ENCODE measurements at regions not wholly inside any gene's neighbourhood (a gene's known extent, or its start where the extent isn't known, plus 50 kb on each side); places are given as distances from the start of the nearest gene placed in this dataset.

DNA sequence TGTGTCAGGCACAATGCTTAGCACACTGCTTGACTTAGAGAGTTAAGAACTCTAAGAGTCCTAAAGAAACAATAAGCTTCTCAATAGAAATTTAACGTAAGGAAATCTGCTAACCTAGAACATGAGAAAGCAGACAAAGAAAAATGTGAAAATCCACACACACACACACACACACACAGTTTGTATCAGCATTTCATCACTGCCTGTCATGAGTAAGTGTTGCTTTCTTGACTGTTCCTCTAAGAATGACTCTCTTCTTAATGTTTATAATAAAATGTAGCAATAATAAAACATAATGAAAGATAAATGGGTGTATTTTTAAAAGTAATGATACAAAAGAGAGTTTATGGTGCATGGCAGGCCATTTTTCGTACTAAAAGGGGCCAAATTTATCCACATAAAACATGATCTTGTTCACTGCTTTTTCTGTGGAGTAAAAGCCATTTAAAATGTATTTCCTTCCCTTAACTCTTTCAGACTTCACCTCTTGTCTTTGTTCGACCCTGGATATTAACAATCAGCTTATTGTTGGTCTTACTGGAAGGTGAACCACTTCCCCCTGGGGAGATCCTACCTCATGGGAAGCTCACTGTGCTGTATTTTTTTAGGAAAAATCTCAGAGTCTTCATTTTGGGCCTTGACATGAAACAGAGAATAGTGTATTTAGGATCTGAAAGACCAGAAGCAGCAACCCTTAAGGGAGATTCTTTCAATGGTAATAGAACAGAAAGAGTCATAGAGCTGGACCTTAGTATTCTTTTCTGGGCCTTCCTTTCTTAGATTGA is 107.3 kb upstream of the ANKRD55 start:
- DNase-seq = no peak

DNA sequence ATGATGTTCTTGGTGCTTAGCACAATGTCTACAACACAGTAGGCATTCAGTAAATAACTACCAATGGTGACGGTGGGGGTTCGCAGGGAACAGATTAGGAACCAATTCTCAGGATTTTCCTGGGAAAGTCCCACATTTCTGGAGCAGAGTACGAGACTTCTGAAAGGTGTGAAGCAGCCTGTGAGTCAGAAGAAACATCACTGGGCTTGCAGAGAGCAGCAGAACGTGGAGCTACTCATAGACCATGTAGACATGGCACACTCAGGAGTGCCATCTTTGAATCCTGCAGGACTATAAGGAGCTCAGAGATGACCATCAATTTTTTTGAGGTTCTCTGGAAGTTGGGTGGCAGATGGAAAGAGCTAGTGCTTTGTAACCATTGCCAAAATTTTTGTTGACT is 106.6 kb upstream of the ANKRD55 start:
- DNase-seq = no peak

DNA sequence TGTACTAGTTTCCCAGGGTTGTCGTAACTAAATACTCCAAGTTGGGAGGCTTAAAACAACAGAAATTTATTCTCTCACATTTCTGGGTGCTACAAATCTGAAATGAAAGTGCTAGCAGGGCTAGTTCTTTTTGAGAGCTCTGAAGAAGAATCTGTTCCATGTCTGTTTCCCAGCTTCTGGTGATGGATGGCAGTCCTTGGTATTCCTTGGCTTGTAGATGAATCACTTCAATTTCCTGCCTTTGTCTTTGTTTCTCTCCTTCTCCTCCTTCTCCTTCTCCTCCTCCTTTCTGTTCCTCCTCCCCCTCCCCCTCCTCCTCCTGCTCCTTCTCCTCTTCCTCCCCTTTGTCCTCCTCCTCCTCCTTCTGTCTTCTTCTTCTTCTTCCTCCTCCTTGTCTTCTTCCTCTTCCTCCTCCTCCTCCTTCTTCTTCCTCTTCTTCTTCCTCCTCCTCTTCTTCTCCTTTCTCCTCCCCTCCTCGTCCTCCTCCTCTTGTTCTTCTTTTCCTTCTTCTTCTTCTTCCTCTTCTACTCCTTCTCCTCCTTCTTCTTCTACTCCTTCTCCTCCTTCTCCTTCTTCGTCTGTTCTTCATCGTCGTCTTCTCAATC is 104.7 kb upstream of the ANKRD55 start:
- no peak for DNase-seq

DNA sequence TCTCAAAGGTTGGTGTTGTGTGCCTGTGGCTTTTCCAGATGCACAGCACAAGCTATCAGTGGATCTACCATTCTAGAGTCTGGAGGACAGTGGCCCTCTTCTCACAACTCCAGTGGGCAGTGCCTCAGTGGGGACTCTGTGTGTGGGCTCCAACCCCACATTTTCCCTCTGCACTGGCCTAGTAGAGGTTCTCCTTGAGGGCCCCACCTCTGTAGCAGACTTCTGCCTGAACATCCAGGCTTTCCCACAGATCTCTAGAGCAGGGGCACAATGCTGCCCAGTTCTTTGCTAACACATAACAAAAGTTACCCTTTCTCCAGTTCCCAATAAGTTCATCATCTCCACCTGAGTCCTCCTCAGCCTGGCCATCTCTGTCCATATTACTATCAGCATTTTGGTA is 102.1 kb upstream of the ANKRD55 start:
- no peak for DNase-seq

DNA sequence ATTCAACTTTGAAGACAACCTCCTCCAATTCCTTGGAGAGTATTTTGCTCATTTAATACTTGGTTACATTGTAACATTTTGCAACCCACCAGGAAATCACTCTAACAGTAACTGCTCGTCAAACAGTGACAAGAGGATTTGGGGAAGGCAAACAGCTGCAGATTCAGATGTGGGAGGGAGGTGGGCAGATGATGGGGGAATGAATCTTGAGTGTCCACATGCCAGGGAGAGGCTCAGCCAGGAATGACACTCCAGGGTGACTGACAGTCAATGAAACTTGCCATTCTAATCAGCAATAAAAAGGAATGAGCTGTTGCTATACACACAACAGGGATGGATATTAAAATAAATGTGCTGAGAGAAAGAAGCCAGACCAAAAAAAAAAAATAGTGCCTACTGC is 97.7 kb upstream of the ANKRD55 start:
- DNase-seq = no peak

DNA sequence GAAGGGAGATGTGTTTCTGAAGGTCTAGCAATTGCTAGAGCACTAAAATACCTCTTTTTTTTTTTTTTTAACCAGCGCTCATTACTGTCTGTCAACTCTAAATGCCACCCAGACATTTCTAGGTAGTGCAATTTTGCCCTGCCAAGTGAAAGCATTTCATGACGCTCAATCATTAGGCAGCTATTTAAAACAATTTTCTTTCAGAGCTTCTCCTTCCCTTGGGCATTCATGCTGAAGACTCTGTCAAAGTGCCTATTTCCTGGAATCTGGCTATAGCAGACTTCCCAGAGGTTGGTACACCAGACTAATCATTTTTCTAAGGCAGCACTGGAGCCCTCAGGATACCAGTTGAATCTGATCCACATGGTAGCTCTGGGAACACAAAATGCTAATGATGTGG is 97.0 kb upstream of the ANKRD55 start:
- DNase-seq = no peak

DNA sequence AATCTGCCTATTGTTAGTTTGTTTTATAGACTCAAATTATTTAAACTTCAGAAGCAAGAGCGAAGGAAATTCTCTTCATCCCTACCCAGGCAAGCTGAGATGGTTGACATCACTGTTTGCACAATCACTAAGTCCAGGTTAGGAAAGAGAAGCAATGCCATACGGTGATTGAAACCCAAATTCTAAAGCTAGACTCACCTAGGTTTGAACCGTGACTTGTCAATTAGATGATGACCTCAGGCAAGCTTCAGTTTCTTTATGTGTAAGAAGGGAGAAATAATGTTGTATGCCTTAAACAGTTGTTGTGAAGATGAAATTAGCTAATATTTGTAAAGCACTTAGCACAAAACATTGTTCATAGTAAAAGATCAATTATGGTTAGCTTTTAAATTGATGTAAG is 96.5 kb upstream of the ANKRD55 start:
- no peak for DNase-seq

DNA sequence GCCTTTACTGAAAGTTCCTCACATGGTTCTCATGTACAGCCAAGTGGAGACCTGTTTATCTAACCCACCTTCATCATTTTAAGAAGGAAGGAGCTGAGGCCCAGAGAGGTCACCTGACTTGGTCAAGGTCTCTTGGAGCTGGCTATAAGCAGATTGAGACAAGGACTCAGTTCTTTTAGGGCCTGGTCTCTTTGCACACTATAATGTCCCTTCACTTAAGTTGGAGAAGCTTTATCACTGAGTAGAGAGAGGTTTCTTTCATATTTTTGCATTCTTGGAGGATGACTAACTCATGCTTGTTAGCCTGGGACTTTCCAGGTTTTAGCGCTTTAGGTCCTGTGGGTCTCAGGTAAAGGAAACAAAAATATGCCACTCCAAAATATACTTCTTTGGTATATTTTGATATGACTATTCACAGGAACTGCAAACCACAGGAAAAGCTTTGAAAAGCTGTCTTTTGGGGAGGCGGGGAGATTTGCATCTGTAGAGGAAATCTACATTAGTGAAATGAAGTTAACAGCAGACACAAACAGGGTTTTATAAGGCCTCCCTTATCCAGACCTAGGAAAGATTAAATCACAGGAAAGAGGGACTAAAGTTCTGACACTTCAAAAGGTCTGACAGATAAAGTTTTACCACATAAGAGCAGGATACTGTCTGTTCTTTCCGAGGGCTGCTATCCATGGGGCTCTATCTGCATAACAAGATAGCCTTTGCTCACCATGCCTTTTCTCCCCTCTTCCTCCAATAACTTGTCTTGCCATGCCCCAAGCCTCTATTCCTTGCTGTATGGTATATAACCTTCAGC is 95.8 kb upstream of the ANKRD55 start:
- no peak for DNase-seq

DNA sequence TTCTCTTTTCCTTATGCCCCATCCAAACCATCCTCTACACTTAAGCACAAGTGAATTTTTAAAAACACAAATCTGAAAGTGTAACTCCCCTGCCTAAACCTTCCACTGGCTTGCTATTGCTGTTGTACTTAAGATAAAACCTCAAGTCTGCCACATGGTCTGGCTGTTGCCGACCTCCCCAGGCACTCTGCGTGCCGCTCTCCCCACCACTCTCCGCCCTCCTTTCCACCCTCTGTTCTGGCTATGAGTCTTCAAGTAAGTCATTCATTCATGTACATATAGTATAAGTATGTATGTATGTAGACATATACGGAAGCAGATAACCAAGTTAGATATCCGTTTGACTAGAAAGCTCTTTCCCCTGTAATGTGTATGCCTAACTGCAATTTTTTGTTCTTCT is 94.7 kb upstream of the ANKRD55 start:
- peak; percentile 48 for DNase-seq

DNA sequence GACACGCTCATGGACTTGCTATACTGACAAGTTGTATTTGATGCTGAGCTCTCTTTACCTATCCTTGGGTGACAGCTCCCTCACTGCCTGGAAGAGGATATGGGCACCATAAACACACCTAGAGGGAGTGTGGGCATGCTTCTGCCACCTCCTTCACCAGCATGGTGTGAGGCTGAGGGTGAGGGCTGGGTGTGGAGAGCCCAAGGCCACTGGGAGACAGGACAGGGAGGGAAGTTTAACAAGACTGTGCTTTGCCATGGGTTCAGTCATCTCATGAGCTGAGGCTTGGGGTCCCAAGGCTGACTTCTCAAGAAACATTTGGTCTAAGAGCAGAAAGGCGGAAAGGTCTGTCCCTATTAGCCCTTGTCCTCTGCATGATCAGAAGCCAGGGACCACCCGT is 93.6 kb upstream of the ANKRD55 start:
- no peak for DNase-seq

DNA sequence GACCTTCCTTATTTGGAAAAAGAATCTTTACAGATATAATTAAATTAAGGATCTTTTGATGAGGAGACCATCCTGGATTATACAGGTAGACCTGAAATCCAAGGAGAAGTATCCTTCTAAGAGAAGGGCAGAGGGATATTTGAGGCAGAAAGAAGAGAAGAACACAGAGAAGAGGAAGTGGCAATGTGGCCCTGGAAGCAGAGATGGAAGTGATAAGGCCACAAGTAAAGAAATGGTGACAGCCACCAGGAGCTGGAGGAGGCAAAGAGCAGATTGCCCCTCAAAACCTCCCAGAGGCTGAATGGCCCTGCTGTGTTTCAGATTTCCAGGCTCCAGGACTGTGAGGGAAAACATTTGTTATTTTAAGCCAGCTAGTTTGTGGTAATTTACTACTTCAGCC is 93.0 kb upstream of the ANKRD55 start:
- DNase-seq = no peak

DNA sequence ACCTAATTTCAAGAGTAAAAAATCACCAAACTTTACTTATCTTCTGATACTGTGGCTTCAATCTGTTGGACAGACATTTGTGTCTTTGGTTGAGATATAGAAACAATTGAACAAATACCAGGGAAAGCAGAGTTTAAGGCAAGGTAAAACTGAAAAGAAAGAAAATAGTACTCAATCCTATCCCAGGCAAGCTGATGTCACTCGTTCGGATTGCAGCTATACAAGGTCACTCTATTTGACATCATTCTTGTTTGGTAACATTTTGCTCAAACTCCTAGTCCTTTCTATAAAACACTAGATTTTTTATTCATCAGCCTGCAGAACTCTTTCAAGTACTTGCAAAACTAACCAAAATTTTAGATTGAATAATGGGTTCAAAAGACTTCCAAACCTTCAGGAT is 91.9 kb upstream of the ANKRD55 start:
- DNase-seq = no peak

DNA sequence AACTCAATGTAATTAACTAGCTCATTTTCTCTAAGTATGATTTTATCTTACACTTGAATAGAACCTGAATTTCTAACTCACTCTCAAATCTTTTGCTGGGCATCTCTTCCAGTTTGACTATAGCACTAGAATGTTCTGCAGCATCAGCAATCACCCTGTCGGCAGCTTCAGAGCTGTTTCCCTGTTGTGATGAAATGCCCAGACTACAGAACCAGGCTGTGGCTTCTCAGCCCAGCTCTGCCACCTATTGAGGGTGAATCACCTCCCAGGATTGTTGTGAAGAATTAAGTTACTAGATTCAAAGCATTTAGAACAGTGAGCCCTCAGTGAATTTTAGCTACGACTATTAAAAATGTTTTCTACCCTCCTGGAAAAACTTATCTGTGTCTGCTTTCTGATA is 90.4 kb upstream of the ANKRD55 start:
- DNase-seq = no peak

DNA sequence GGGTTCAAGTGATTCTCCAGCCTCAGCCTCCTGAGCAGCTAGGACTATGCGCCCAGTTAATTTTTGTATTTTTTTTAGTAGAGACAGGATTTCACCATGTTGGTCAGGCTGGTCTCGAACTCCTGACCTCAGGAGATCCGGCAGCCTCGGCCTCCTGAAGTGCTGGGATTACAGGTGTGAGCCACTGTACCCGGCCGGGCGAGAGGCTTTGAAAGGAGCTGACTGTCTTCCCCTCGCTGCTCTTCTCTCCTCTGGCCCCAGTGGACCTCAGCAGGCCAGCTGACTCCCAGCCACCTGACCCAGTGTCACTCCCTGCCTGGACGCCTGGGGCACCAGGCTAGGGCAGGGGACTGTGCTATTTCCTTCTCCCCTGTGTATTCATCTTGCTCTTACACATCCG is 89.5 kb upstream of the ANKRD55 start:
- DNase-seq = no peak

DNA sequence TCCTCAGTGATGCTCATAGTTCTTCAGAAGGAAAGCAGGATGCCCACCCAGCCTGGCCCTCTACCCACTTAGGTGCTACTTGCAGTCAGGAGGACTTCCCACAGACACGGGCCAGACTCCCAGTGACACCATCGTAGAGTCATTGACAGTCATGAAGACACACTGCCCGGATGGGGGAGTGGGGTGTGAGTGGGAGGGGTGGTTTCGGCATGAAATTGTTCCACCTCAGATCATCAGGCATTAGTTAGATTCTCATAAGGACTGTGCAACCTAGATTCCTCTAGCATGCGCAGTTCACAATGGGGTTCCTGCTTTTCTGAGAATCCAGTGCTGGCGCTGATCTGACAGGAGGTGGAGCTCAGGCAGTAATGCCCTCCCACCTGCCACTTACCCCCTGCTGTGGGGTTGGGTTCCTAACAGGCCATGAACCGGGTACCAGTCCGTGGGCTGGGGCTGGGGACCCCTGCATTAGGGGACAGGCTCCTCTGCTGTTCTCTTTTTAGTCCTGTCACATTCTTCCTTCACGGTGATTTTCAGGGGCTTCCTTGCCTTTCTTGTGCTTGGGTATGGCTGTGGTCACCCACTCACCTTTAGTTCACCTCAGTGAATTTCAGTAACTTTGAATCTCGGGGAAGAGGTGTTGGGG is 88.2 kb upstream of the ANKRD55 start:
- DNase-seq = no peak

DNA sequence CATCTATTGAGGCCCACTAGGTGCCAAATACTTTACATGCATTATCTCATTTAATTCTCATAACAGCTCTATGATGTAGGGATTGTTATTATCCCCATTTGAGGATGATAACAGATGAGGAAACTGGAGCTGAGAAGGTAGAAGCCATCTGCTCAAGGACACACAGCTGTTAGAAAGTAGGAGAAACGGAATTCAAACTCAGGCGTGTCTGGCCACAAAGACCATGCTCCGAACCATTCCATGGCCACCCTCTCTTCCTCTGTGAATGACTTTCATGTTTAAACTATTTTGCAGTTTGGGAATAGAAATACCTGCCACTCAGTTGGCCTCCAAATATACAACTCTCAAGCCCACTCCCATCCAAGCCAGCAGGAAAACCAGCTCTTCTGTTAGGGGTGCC is 87.6 kb upstream of the ANKRD55 start:
- no peak for DNase-seq

DNA sequence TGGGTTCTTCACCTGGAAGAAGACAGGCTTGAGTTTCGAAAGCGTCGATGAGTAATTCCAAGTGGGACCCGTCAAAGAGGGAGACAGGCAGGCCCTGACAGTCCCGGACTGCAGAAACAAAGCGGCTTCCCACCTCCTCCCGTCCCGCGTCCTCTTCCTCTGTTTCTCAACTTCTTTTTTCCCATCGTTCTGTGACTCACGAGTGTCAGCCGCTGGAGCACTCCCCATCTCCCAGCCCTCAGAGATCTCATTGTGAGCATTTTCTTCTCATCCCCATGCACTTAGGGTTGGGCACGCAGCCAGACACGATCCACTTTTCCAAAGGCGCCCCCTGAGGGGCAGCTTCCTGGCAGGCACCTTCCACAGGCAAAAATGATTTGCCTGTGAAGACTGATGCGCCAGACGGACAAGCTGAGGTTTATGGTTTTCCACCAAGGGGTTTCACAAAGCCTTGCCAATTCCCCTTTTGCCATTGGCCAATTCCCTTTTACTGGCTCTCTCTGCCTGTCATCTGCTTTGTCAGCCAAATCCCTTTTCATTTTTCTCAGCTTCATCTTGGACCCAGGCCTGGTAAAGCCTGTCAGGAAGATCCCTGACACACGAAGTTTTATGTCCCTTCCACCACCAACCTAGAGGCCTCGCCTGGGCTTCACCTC is 86.5 kb upstream of the ANKRD55 start:
- DNase-seq = no peak

DNA sequence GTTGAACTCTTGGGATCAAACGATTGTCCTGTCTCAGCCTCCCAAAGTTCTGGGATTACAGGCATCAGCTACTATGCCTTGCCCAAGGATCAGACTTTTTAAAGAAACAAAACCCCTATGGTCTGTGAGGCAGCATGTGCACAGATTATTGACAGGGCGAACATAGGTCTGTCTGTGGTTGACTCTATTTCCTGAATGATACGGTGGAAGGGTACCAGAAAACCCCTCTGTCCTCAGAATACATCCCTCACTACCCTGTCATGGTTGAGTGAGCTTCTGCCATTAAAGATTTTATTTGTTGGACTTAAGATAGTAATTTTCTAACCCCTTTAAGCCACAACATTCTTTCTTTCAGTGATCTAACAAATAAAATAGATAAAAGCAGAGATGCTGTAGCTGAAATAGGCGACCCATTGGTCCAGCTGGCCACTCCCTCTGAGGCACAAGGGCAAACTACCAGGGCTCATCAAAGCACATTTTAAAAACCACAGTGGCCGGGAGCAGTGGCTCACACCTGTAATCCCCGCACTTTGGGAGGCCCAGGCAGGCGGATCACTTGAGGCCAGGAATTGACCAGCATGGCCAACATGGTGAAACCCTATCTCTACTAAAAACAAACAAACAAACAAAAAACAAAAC is 84.9 kb upstream of the ANKRD55 start:
- DNase-seq = no peak

DNA sequence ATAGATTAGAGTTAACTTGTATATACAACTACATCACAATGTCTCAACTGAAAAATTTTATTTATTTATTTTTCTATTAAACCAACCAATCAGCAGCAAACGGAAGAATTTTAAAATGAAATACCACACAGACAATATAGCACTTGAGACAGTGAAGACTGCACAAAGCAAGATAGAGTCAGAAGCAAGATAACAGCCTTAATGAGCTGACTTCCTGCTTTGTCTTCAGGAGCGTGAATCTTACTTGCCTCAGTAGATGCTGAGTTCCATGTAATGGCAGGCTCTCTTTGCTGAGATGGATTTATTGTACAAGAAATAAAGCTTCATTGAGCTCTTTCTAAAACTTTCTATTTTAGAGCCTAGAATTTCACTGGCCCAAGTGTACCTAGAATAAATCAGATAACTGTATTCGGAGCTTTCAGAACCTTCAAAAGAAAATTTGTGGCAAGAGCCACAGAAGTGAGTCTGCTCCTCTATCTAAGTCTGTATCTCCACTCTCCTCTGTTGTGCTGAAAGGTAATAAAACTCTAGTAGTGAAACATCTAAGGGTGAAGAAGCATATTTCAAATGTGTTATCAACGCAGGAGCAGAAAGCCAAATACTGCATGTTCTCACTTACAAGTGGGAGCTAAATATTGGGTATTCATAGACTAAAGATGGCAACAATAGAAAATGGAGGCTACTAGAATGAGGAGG is 83.3 kb upstream of the ANKRD55 start:
- no peak for DNase-seq

DNA sequence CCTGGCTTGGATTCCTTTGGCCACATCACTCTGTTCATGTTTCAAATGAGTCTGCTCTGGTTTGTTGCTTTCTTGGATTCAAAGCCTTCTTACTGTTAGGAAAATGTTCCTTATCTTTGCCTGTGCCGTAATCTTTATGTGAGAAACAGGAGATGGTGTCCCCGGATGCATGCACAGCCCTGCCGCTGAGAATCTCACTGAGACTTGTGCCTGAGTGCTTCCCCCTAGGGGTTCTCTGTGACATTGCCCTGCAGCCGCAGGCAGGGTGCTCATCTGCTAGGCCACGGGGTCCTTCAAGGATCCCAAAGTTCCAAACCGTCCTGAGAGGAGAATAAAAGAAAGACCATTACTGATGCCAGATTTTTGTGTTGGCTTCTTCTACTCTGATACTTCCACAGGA is 81.4 kb upstream of the ANKRD55 start:
- DNase-seq = no peak

DNA sequence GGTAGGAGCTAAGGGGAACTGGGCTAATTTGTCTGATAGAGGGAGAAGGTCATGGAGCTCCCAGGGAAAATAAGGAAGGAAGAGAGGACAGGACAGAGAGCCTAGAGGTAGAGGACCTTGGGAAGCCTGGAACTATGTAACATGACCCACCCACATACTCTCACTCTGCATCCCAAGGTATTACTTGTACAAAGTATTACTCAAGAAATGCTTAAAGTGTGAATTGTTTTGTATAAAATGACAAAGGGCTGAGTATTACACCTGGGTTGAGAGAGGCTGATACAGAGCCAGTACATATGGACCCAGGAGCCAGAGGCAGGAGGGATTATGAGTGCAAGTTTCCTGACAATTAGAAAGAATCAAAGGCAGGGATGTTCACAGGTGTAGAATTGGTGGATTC is 80.5 kb upstream of the ANKRD55 start:
- no peak for DNase-seq

DNA sequence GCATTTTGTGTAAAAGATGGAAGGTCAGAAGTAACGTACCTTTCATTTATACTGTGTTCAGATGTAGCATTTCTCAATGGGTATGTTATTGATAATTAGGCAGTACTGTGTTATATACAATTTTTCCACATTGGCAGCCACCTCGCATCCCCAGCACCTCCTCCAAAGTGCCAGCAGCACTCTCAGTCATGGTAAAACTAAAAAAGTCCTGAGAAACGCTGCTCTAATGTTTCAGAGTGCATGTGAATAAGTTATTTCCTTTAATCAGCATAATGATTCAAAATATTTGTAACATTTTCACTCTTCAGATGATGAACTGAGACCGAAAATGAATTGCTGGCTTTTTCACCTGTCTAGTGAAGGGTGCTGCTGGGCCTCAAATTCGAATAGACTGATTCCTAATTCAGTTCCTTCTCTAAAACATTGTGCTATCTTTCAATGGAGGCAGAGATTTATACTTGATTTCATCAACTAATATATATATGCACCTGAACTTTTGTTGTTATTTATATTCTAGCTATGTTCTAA is 79.9 kb upstream of the ANKRD55 start:
- no peak for DNase-seq
